ENCODE measurements at regions not wholly inside any gene's neighbourhood (a gene's known extent, or its start where the extent isn't known, plus 50 kb on each side); places are given as distances from the start of the nearest gene placed in this dataset.
A peak's percentile ranks its signal among the peaks of the same experiment; 100 is the strongest.

DNA sequence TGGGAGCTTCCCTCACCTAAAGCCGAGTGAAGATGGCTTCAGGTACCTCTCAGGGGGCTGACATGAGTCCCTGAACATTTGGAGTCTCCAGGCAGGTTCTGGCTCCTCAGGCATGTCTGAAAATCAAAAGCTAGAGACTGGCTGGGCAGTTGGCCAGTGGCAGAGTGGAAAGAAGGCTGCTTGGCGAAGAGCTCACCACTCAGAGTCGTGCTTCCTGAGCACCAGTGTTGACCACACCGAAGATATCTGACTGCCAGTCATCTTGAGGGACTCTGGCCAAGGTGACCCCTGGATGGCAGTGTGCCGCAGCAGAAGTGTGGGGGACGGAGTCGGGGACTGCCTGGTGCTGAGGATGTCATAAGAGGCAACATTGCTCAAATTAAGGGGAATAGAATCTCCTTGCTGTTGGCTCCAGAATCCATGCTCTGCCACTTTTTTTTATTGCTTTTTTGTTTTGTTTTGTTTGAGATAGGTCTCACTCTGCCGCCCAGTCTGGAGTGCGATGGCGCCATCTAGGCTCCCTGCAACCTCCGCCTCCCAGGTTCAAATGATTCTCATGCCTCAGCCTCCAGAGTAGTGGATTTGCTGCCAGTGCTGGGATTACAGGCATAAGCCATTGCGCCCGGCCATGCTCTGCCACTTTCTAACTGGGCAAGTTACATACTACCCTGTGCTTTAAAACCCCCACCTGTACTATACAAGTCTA lies 172.5 kb upstream of the GATB start:
- H3K27ac ChIP-seq (ENCODE audit: low read depth, low read length, poor library complexity, severe bottlenecking), result no peak overlapping the region
- no peaks in the 10 kb centered on the region for H3K9me2 ChIP-seq (ENCODE audit: insufficient read depth, low read length)
- no peak overlapping the region for H3K4me2 ChIP-seq (ENCODE audit: low read length)
- intact Hi-C loops (cut with micrococcal nuclease; ENCODE audit: unreplicated experiment), result no loop called here
- no peaks in the 10 kb centered on the region for H3K36me3 ChIP-seq (ENCODE audit: insufficient read depth, low read length)
- no peak for DNase-seq (ENCODE audit: low spot score)
- no peak overlapping the region for H3K4me3 ChIP-seq (ENCODE audit: low read depth, low read length, poor library complexity, severe bottlenecking)
- no TSS peak for BruUV-seq (replicated peaks)
- H4K20me1 ChIP-seq (ENCODE audit: insufficient read depth, low read length), result no peaks in the 10 kb centered on the region
- CTCF ChIA-PET (ENCODE audit: unreplicated experiment), result no interaction called here
- TF ChIP-seq, protein P1, sequence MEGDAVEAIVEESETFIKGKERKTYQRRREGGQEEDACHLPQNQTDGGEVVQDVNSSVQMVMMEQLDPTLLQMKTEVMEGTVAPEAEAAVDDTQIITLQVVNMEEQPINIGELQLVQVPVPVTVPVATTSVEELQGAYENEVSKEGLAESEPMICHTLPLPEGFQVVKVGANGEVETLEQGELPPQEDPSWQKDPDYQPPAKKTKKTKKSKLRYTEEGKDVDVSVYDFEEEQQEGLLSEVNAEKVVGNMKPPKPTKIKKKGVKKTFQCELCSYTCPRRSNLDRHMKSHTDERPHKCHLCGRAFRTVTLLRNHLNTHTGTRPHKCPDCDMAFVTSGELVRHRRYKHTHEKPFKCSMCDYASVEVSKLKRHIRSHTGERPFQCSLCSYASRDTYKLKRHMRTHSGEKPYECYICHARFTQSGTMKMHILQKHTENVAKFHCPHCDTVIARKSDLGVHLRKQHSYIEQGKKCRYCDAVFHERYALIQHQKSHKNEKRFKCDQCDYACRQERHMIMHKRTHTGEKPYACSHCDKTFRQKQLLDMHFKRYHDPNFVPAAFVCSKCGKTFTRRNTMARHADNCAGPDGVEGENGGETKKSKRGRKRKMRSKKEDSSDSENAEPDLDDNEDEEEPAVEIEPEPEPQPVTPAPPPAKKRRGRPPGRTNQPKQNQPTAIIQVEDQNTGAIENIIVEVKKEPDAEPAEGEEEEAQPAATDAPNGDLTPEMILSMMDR (conservative IDR thresholded peaks at IDR 0.05; ENCODE audit: low read length), result peak; percentile 44; the same call in 1 of the 2 replicates
- TF ChIP-seq EZH2phosphoT487 (IDR thresholded peaks at IDR 0.05; ENCODE audit: borderline replicate concordance, low read depth, low read length), result no peak
- POLR2A ChIA-PET, result interaction anchor here (0.7 kb wide), 1 partner anchor 40 kb away, joined by 4 read pairs; no protein-coding TSS in a partner anchor
- H3K79me2 ChIP-seq (ENCODE audit: insufficient read depth, low read depth, low read length), result no peaks in the 10 kb centered on the region
- H3K9me3 ChIP-seq (ENCODE audit: low read length), result no peaks in the 10 kb centered on the region
- no peaks in the 10 kb centered on the region for H3K4me1 ChIP-seq (ENCODE audit: insufficient read depth, low read length, poor library complexity, severe bottlenecking)
- no peak overlapping the region for H2AFZ ChIP-seq (ENCODE audit: low read length)

DNA sequence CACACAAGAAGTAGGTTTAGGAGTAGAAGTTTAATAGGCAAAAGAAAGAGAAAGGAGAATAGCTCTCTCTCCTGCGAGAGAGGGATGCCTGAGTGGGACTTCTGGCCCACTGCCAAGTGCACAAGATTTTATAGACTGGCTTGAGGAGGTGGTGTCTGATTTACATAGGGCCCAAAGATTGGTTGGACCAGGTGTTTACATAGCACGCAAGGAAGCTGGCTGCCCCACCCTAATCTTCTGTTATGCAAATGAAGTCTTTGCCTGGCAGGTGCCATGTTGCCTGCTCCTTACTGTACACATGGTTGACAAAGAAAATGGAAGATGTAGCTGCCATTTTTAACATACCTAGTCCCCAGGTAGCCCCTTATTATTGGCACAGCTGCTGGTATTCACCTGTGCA lies 170.8 kb upstream of the GATB start:
- no peak for DNase-seq (ENCODE audit: low spot score)
- no peak overlapping the region for H3K4me3 ChIP-seq (ENCODE audit: low read depth, low read length, poor library complexity, severe bottlenecking)
- intact Hi-C loops (cut with micrococcal nuclease; ENCODE audit: unreplicated experiment), result no loop called here
- H3K9me2 ChIP-seq (ENCODE audit: insufficient read depth, low read length), result no peaks in the 10 kb centered on the region
- TF ChIP-seq, protein P1 (conservative IDR thresholded peaks at IDR 0.05; ENCODE audit: low read length), result no peak
- no peaks in the 10 kb centered on the region for H3K9me3 ChIP-seq (ENCODE audit: low read length)
- CTCF ChIA-PET (ENCODE audit: unreplicated experiment), result no interaction called here
- H2AFZ ChIP-seq (ENCODE audit: low read length), result no peak overlapping the region
- H3K4me1 ChIP-seq (ENCODE audit: insufficient read depth, low read length, poor library complexity, severe bottlenecking), result no peaks in the 10 kb centered on the region
- H4K20me1 ChIP-seq (ENCODE audit: insufficient read depth, low read length), result no peaks in the 10 kb centered on the region
- H3K4me2 ChIP-seq (ENCODE audit: low read length), result no peak overlapping the region
- no peaks in the 10 kb centered on the region for H3K79me2 ChIP-seq (ENCODE audit: insufficient read depth, low read depth, low read length)
- no TSS peak for BruUV-seq (replicated peaks)
- H3K36me3 ChIP-seq (ENCODE audit: insufficient read depth, low read length), result no peaks in the 10 kb centered on the region
- no peak overlapping the region for H3K27ac ChIP-seq (ENCODE audit: low read depth, low read length, poor library complexity, severe bottlenecking)
- POLR2A ChIA-PET, result no interaction called here

DNA sequence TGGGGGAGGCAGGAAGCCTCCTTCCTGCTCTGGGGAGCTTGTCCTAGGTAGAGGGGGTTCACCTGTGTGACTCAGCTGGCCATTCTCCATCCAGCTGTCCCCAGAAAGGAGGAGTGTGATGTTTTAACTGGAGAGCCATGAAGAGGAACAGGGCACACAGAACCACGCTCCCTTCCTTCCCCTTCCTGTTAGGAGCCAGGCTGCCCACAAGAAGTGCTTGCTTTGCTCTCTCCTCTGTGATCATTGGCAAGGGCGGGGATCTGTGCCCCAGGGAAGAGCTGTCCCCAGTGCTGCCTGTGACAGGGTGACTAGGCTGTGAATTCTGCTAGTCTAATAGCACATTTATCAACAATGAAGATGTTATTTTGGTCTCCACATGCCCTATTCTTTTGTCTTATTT lies 169.6 kb upstream of the GATB start:
- Histone ChIP-seq H3K4me2 (ENCODE audit: low read length) (no peak overlapping the region), H4K20me1 (ENCODE audit: insufficient read depth, low read length) (no peaks in the 10 kb centered on the region), H3K79me2 (ENCODE audit: insufficient read depth, low read depth, low read length) (no peaks in the 10 kb centered on the region), H3K9me2 (ENCODE audit: insufficient read depth, low read length) (no peaks in the 10 kb centered on the region), H3K4me1 (ENCODE audit: insufficient read depth, low read length, poor library complexity, severe bottlenecking) (no peaks in the 10 kb centered on the region), H3K27ac (ENCODE audit: low read depth, low read length, poor library complexity, severe bottlenecking) (no peak overlapping the region), H3K4me3 (ENCODE audit: low read depth, low read length, poor library complexity, severe bottlenecking) (no peak overlapping the region), H2AFZ (ENCODE audit: low read length) (no peak overlapping the region), H3K9me3 (ENCODE audit: low read length) (no peaks in the 10 kb centered on the region), H3K36me3 (ENCODE audit: insufficient read depth, low read length) (no peaks in the 10 kb centered on the region)
- intact Hi-C loops (cut with micrococcal nuclease; ENCODE audit: unreplicated experiment), result no loop called here
- BruUV-seq (replicated peaks), result no TSS peak
- ChIA-PET POLR2A (no interaction called here), CTCF (ENCODE audit: unreplicated experiment) (no interaction called here)
- TF ChIP-seq EZH2phosphoT487 (IDR thresholded peaks at IDR 0.05; ENCODE audit: borderline replicate concordance, low read depth, low read length), result no peak
- TF ChIP-seq, protein P1 (conservative IDR thresholded peaks at IDR 0.05; ENCODE audit: low read length), result no peak
- no peak for DNase-seq (ENCODE audit: low spot score)

Measured in OCI-LY7 (cell line).